ENCODE measurements at regions not wholly inside any gene's neighbourhood (a gene's known extent, or its start where the extent isn't known, plus 50 kb on each side); places are given as distances from the start of the nearest gene placed in this dataset.

DNA sequence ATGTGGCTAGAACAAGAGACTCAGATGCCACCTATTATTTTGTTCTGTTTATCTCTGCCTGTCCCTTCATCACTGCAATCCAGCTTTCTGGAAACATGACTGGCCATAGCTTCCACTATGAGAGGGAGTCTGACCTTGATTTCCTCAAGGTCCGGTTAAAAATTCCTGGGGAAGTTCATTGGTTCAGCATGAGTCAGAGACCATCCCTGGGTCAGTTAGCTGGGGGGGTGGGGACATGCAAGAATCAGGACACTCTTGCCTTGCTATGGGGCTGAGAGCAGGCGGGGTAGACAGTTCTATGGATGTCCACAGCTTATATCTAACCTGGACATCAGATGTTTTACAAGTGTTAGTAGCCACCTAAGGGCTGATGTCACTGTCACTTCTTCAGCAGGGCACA, 81.1 kb downstream of the TENT5C start:
- H3K9me3 ChIP-seq (ENCODE audit: low read length): no peaks in the 10 kb centered on the region
- TF ChIP-seq, protein P1, sequence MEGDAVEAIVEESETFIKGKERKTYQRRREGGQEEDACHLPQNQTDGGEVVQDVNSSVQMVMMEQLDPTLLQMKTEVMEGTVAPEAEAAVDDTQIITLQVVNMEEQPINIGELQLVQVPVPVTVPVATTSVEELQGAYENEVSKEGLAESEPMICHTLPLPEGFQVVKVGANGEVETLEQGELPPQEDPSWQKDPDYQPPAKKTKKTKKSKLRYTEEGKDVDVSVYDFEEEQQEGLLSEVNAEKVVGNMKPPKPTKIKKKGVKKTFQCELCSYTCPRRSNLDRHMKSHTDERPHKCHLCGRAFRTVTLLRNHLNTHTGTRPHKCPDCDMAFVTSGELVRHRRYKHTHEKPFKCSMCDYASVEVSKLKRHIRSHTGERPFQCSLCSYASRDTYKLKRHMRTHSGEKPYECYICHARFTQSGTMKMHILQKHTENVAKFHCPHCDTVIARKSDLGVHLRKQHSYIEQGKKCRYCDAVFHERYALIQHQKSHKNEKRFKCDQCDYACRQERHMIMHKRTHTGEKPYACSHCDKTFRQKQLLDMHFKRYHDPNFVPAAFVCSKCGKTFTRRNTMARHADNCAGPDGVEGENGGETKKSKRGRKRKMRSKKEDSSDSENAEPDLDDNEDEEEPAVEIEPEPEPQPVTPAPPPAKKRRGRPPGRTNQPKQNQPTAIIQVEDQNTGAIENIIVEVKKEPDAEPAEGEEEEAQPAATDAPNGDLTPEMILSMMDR (IDR thresholded peaks at IDR 0.05; ENCODE audit: low read length): no peak
- no peak for TF ChIP-seq EZH2 (IDR thresholded peaks at IDR 0.05; ENCODE audit: borderline replicate concordance, low read length)
- no peaks in the 10 kb centered on the region for H3K27me3 ChIP-seq (ENCODE audit: insufficient read depth, low read length)
- no peaks in the 10 kb centered on the region for H3K36me3 ChIP-seq (ENCODE audit: insufficient read depth, low read length)
- H3K79me2 ChIP-seq (ENCODE audit: insufficient read depth, low read length): no peaks in the 10 kb centered on the region
- H3K9ac ChIP-seq (ENCODE audit: low read length): no peak overlapping the region
- H3K9me2 ChIP-seq (ENCODE audit: low read depth, low read length): no peaks in the 10 kb centered on the region
- no peak overlapping the region for H3K4me3 ChIP-seq (ENCODE audit: low read depth, low read length, poor library complexity, severe bottlenecking)
- no peak overlapping the region for H2AFZ ChIP-seq (ENCODE audit: low read length)
- H3K27ac ChIP-seq (ENCODE audit: low read depth, low read length, poor library complexity, severe bottlenecking): no peak overlapping the region
- H3K4me2 ChIP-seq (ENCODE audit: low read length): no peak overlapping the region
- no peaks in the 10 kb centered on the region for H4K20me1 ChIP-seq (ENCODE audit: insufficient read depth, low read length)
- peaks cover 16% of the 10 kb centered on the region for H3K4me1 ChIP-seq (ENCODE audit: insufficient read depth, low read length, severe bottlenecking)
- no peaks in the 10 kb centered on the region for H3F3A ChIP-seq (ENCODE audit: insufficient read depth, low read length)

DNA sequence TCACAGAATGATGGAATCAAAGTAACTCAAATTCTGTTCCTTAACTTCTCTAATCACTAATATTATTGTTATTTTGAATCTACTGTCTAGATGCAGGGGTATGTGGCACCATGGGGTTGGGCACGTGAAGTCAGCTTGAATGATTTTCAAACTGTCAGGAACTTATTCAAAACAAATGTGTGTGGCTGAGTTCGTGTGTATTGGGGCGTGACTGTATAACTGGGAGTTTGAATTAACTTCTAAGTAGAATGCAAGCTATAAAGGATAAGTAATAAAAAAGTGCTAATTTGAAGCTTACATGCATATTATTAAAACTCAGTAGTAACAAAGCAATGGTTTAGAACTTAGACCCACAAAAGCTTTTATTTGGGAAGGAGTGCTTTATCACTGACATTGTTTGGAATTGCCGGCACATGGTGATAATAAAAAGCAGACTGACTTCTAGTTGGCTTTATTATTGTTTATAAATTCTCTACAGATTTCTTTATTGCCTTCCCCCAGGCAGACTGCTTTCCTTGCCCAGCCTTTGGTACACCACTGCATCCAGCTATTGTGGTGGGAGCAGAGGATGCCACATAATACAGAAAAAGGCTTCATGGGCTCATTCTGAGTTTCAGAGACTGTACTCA, 84.3 kb downstream of the TENT5C start:
- no peaks in the 10 kb centered on the region for H3K9me2 ChIP-seq (ENCODE audit: low read depth, low read length)
- H3K4me3 ChIP-seq (ENCODE audit: low read depth, low read length, poor library complexity, severe bottlenecking): no peak overlapping the region
- H3K36me3 ChIP-seq (ENCODE audit: insufficient read depth, low read length): no peaks in the 10 kb centered on the region
- H3K9me3 ChIP-seq (ENCODE audit: low read length): no peaks in the 10 kb centered on the region
- no peaks in the 10 kb centered on the region for H3K27me3 ChIP-seq (ENCODE audit: insufficient read depth, low read length)
- H4K20me1 ChIP-seq (ENCODE audit: insufficient read depth, low read length): no peaks in the 10 kb centered on the region
- H3K79me2 ChIP-seq (ENCODE audit: insufficient read depth, low read length): no peaks in the 10 kb centered on the region
- no peaks in the 10 kb centered on the region for H3K4me1 ChIP-seq (ENCODE audit: insufficient read depth, low read length, severe bottlenecking)
- no peaks in the 10 kb centered on the region for H3F3A ChIP-seq (ENCODE audit: insufficient read depth, low read length)
- no peak overlapping the region for H3K9ac ChIP-seq (ENCODE audit: low read length)
- TF ChIP-seq EZH2 (IDR thresholded peaks at IDR 0.05; ENCODE audit: borderline replicate concordance, low read length): no peak
- TF ChIP-seq, protein P1 (IDR thresholded peaks at IDR 0.05; ENCODE audit: low read length): no peak
- no peak overlapping the region for H2AFZ ChIP-seq (ENCODE audit: low read length)
- no peak overlapping the region for H3K4me2 ChIP-seq (ENCODE audit: low read length)
- H3K27ac ChIP-seq (ENCODE audit: low read depth, low read length, poor library complexity, severe bottlenecking): no peak overlapping the region

DNA sequence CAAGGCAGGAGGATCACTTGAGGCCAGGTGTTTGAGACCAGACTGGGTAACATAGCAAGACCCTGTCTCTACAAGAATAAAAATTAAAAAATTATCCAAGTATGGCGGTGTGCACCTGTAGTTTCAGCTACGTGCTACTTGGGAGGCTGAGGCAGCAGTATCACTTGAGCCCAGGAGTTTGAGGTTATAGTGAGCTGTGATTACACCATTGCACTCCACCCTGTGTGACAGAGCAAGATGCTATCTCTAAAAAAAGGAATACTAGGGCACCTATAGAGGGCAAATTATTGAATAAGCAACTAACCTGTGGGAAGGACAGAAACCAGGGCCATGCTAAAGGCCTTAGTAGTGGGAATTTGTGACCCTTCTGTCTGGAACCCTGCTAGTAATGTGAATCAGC, 86.1 kb downstream of the TENT5C start:
- TF ChIP-seq EZH2 (IDR thresholded peaks at IDR 0.05; ENCODE audit: borderline replicate concordance, low read length): no peak
- TF ChIP-seq, protein P1 (IDR thresholded peaks at IDR 0.05; ENCODE audit: low read length): no peak
- H3K4me1 ChIP-seq (ENCODE audit: insufficient read depth, low read length, severe bottlenecking): no peaks in the 10 kb centered on the region
- H2AFZ ChIP-seq (ENCODE audit: low read length): no peak overlapping the region
- H3F3A ChIP-seq (ENCODE audit: insufficient read depth, low read length): no peaks in the 10 kb centered on the region
- H3K4me2 ChIP-seq (ENCODE audit: low read length): no peak overlapping the region
- no peaks in the 10 kb centered on the region for H3K36me3 ChIP-seq (ENCODE audit: insufficient read depth, low read length)
- no peaks in the 10 kb centered on the region for H3K79me2 ChIP-seq (ENCODE audit: insufficient read depth, low read length)
- no peaks in the 10 kb centered on the region for H3K9me3 ChIP-seq (ENCODE audit: low read length)
- no peak overlapping the region for H3K4me3 ChIP-seq (ENCODE audit: low read depth, low read length, poor library complexity, severe bottlenecking)
- H3K27ac ChIP-seq (ENCODE audit: low read depth, low read length, poor library complexity, severe bottlenecking): no peak overlapping the region
- no peak overlapping the region for H3K9ac ChIP-seq (ENCODE audit: low read length)
- no peaks in the 10 kb centered on the region for H3K9me2 ChIP-seq (ENCODE audit: low read depth, low read length)
- H4K20me1 ChIP-seq (ENCODE audit: insufficient read depth, low read length): no peaks in the 10 kb centered on the region
- no peaks in the 10 kb centered on the region for H3K27me3 ChIP-seq (ENCODE audit: insufficient read depth, low read length)
